GM10248 (cell line): ENCODE measurements at regions not wholly inside any gene's neighbourhood (a gene's known extent, or its start where the extent isn't known, plus 50 kb on each side); places are given as distances from the start of the nearest gene placed in this dataset.

Source experiments
- CTCF ChIA-PET: fragments of 300-600 bp; sonication (Branson Sonifier 250); formaldehyde crosslinking; extraction: SDS; loops from one replicate; lab custom pipeline; 2021; ENCODE audit warnings: antibody characterized with exemption; lab: Yijun Ruan, JAX
- POLR2A ChIA-PET: fragments of 350-650 bp; sonication (Branson Sonifier 250); formaldehyde crosslinking; extraction: SDS; loops from one replicate; lab custom pipeline; 2020; ENCODE audit warnings: antibody characterized with exemption; lab: Yijun Ruan, JAX
- DNase-seq: peaks from one replicate; pipeline ENCODE4 v3.0.0; 2012; ENCODE audit errors: extremely low spot score
- TF ChIP-seq, protein P1 (sequence below): IDR thresholded peaks from 2 replicates; pipeline ENCODE4 v1.5.1; 2012; ENCODE audit warnings: mild to moderate bottlenecking, low read depth; ENCODE audit errors: extremely low read depth, missing control alignments, control extremely low read depth

DNA sequence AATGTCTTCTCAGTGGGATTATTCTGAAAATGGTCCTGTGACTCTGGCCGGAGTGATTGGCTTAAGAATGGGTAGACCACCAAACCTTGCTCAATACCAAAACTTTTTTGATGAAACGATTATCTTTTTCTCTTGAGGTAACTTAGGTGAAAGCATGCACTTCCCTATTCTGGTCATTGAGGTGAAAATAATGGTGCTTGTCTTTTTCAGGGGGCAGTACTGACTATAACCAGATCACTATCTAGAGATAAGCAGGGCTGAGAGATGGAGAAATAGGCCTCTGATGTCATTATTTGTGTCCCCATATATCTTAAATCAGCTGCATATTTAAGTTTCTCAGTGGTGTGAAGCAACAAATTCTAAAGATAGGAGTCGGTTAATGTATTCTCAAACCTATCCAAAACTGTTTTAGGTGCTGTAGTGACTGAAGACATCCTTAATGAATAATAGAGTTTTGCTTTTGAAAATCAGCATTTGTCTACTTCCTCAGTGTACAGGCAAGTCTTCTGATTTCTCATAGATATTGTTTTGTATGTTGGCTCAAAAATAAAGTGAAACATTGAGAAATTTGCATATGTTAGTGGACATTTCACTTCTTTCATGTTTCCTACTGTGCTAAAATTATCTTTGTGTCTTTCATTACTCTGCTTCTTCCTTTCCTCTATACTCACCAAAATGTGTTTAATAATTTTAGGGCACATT, 735.3 kb upstream of the ADGRL4 start:
- ChIA-PET POLR2A (no interaction called here), CTCF (no interaction called here)
- DNase-seq = peak; percentile 2
- TF ChIP-seq, protein P1, sequence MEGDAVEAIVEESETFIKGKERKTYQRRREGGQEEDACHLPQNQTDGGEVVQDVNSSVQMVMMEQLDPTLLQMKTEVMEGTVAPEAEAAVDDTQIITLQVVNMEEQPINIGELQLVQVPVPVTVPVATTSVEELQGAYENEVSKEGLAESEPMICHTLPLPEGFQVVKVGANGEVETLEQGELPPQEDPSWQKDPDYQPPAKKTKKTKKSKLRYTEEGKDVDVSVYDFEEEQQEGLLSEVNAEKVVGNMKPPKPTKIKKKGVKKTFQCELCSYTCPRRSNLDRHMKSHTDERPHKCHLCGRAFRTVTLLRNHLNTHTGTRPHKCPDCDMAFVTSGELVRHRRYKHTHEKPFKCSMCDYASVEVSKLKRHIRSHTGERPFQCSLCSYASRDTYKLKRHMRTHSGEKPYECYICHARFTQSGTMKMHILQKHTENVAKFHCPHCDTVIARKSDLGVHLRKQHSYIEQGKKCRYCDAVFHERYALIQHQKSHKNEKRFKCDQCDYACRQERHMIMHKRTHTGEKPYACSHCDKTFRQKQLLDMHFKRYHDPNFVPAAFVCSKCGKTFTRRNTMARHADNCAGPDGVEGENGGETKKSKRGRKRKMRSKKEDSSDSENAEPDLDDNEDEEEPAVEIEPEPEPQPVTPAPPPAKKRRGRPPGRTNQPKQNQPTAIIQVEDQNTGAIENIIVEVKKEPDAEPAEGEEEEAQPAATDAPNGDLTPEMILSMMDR = no peak

DNA sequence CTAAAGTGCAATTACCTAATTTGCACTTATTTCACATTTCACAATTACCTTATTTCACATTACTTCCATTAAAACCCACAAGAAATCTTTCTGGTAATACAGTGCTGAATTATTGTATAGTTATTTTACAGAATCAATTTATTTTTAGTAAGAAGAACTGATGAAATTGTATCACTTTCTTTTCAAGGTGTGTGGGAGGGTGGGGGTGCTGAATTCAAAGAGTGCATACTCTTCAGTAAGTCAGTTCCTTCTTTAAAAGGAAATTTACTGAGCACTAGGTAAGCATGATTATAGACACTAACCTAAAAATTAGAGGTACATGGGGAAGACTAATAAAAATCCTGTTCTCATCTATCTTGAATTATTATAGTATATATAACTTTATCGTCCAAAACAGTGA, 731.6 kb upstream of the ADGRL4 start:
- CTCF ChIA-PET = no interaction called here
- TF ChIP-seq, protein P1 = no peak
- POLR2A ChIA-PET = no interaction called here
- DNase-seq = no peak

DNA sequence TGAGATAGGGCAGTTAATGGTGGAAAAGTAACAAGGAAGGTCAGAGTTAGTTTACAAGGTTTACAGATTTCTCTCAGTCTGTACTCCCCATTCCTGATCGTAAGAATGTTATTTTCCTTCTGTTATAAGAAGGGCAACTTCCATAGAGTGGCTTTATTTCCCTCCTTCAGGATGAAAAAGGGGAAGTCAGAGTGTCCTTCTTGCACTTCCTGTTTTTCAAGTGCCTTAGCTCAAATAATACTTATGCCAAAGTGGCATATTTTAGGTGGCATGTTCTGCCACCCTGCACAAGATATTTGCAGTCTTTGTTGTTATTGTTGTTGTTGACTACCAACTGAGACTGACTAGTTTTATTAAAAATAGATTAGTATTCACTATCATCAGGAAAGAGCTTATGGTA, 730.7 kb upstream of the ADGRL4 start:
- POLR2A ChIA-PET = no interaction called here
- TF ChIP-seq, protein P1 = no peak
- DNase-seq = no peak
- CTCF ChIA-PET = no interaction called here

DNA sequence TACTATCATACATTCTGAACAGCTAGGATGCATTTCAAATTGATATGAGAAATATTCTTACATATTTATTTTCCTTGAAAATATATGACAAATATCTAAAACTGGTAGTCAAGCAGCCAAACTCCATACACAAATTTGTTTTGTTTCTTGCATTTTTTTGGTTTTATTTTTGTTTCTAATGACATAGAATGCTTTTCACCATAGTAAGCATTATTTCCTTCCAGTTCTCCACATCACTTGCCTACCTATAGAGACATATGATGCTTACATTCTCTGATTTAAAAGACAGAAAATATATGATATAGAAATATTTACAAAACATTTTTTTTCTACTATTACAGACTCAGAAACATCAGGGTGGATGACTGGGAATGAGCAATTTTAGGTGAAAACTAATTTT, 726.4 kb upstream of the ADGRL4 start:
- DNase-seq = no peak
- ChIA-PET CTCF (no interaction called here), POLR2A (no interaction called here)
- TF ChIP-seq, protein P1 = no peak

DNA sequence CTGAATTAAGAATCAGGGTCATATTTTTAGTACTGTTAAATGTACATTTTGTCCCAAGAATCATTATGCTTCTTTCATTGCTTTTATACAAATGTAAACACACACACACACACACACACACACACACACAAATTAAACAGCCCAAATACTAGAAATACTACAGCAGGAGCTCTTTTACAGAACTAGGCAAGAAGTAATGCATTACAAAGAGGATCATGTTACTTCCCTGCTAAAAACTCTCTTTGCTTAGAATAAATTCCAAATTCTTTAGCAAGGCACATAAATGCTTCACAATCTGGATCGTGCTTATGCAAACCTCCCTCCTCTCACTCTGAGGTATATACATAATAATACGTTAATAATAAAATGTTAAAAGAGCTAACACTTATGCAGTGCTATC, 720.4 kb upstream of the ADGRL4 start:
- TF ChIP-seq, protein P1 = no peak
- CTCF ChIA-PET = no interaction called here
- no peak for DNase-seq
- POLR2A ChIA-PET = no interaction called here

DNA sequence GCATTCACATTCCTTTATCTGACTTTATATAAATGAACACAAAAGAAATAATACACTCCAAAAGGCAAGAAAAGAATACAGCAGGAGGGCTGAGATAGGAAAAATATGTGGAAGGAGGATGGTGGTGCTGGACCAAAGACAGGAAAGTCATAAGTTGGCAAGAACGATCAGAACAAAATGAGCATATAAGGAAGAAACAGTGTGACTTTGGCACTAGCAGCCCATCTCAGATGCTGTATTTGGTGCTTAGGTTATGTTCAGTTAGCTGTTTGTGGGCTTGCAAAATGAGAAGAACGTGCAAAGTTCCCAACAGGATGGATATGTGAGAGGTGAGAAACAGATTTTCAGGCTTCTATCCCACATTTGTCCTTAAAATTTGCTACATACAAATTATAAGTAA, 719.8 kb upstream of the ADGRL4 start:
- POLR2A ChIA-PET = no interaction called here
- DNase-seq = no peak
- TF ChIP-seq, protein P1 = no peak
- CTCF ChIA-PET = no interaction called here
